ENCODE measurements at regions not wholly inside any gene's neighbourhood (a gene's known extent, or its start where the extent isn't known, plus 50 kb on each side); places are given as distances from the start of the nearest gene placed in this dataset.

DNA sequence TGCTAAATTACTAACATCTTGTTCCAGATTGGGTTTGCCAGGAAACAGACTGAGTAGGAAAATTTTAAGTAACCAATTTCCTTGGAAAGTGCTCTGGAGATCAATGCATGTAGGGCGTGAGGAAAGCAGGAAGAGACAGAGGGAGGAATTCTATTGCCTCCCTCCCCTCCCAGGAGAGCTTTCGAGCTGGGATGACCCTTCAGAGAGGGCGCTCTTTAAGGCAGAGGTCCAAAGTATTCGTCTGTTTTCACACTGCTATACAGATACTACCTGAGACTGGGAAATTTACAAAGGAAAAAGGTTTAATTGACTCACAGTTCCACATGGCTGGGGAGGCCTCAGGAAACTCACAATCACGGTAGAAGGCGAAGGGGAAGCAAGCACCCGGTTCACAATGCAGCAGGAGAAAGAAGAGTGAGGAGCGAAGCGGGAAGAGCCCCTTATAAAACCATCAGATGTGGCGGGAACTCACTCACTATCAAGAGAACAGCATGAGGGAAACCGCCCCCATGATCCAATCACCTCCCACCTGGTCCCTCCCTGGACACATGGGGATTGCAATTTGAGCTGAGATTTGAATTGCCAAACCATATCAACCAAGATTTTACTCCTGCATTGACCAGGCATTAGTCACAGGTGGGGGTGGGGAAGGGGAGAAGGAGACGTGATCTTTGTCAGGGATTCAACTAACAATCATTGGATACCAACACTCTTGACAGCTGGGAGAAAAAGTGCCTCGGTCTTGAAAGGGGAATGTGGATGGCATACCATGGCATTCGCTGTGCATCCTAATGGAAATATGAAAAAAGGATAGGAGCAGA lies 63.8 kb downstream of the SLITRK2 start:
- POLR2A ChIA-PET = no interaction called here
- WGBS (ENCODE audit: insufficient coverage) = no CpG with 5 or more reads among the region's 14 CpGs
- CTCF ChIA-PET = no interaction called here

DNA sequence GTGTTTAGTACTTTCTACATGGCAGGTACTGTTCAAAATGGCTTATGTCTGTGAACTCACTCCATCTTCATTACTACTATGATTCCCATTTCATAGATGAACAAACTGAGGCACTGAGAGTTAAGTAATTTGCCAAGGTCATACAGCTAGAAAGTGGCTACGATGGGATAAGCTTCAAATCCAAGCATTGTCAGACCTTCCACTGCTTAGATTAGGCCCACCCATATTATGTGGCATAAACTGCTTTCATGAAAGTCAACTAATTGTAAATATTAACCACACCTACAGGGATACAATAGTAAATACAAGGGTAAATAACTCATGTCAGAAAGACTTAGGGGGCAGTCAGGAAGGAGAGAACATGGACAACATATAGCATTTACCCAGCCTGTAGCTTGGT lies 68.8 kb downstream of the SLITRK2 start:
- Histone ChIP-seq H3K27ac (ENCODE audit: low read length) (no peak overlapping the region), H3K27me3 (replicated peaks in 1 of 2; ENCODE audit: control insufficient read depth in 2 of 2, extremely low read depth in 1 of 2, insufficient read depth in 2 of 2, low read length in 1 of 2) (no peaks in the 10 kb centered on the region), H3K36me3 (ENCODE audit: control insufficient read depth in 2 of 2, extremely low read depth in 1 of 2, insufficient read depth in 1 of 2, low read length in 1 of 2) (no peaks in the 10 kb centered on the region), H3K4me3 (ENCODE audit: control insufficient read depth in 1 of 2, extremely low read depth in 1 of 2, low read length in 1 of 2) (no peak overlapping the region), H3K9me3 (no peaks in the 10 kb centered on the region), H3K4me1 (ENCODE audit: control insufficient read depth in 1 of 2, extremely low read depth in 1 of 2, insufficient read depth in 2 of 2, low read length in 2 of 2) (no peaks in the 10 kb centered on the region)
- no peak overlapping the region for H3K27ac Mint-ChIP-seq
- POLR2A ChIA-PET = no interaction called here
- no peaks in the 10 kb centered on the region for H3K36me3 Mint-ChIP-seq
- WGBS (ENCODE audit: insufficient coverage) = no CpG with 5 or more reads among the region's 1 CpG
- peaks cover 3 to 7% (median 5%) of the 10 kb centered on the region in 3 donors for H3K9me3 Mint-ChIP-seq
- H3K27me3 Mint-ChIP-seq = peaks cover 0 to under 1% of the 10 kb centered on the region in 2 donors
- no peak for ATAC-seq (replicated peaks in 1 of 4)
- no peak for DNase-seq
- H3K4me3 Mint-ChIP-seq = no peak overlapping the region
- CTCF ChIA-PET = no interaction called here
- H3K4me1 Mint-ChIP-seq = no peaks in the 10 kb centered on the region

More for the DNA sequence above, 63.8 kb downstream of the SLITRK2 start:
- Histone ChIP-seq H3K27ac (ENCODE audit: low read length) (no peak overlapping the region), H3K27me3 (replicated peaks in 1 of 2; ENCODE audit: control insufficient read depth in 2 of 2, extremely low read depth in 1 of 2, insufficient read depth in 2 of 2, low read length in 1 of 2) (no peaks in the 10 kb centered on the region), H3K36me3 (ENCODE audit: control insufficient read depth in 2 of 2, extremely low read depth in 1 of 2, insufficient read depth in 1 of 2, low read length in 1 of 2) (no peaks in the 10 kb centered on the region), H3K4me1 (ENCODE audit: control insufficient read depth in 1 of 2, extremely low read depth in 1 of 2, insufficient read depth in 2 of 2, low read length in 2 of 2) (no peaks in the 10 kb centered on the region), H3K4me3 (ENCODE audit: control insufficient read depth in 1 of 2, extremely low read depth in 1 of 2, low read length in 1 of 2) (no peak overlapping the region), H3K9me3 (no peaks in the 10 kb centered on the region)
- no peaks in the 10 kb centered on the region for H3K36me3 Mint-ChIP-seq
- H3K4me1 Mint-ChIP-seq = no peaks in the 10 kb centered on the region
- peaks cover 0 to 8% of the 10 kb centered on the region in 2 donors for H3K27me3 Mint-ChIP-seq
- no peak overlapping the region for H3K27ac Mint-ChIP-seq
- no peak for ATAC-seq (replicated peaks in 1 of 4)
- no peak for DNase-seq
- no peak overlapping the region for H3K4me3 Mint-ChIP-seq
- H3K9me3 Mint-ChIP-seq = peaks cover 0 to 6% (median 1%) of the 10 kb centered on the region in 3 donors

DNA sequence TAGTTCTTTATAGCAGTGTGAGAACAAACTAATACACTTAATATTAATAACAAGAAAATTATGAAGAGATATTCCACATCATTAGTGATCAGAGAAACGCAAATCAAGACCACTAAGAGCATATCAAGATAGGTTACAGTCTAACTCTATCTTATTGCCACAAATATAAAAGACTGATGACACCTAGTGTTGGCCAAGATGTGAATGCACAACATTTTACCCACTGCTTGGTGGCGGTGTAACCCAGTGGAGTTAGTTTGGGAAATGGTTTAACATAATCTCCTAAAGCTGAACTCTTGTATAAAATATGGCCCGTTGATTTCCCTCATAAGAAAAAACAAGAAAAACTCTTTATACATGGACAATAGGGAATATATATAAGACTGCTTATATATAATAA lies 92.4 kb downstream of the SLITRK2 start:
- H3K4me1 Mint-ChIP-seq = no peaks in the 10 kb centered on the region
- ChIA-PET POLR2A (no interaction called here), CTCF (no interaction called here)
- H3K36me3 Mint-ChIP-seq = no peaks in the 10 kb centered on the region
- no peak overlapping the region for H3K27ac Mint-ChIP-seq
- no peak overlapping the region for H3K4me3 ChIP-seq (ENCODE audit: control insufficient read depth in 1 of 2, extremely low read depth in 1 of 2, low read length in 1 of 2)
- no CpG with 5 or more reads among the region's 3 CpGs for WGBS (ENCODE audit: insufficient coverage)
- DNase-seq (no peak), ATAC-seq (replicated peaks in 1 of 4) (no peak)
- peaks cover 2 to 5% (median 3%) of the 10 kb centered on the region in 3 donors for H3K9me3 Mint-ChIP-seq
- H3K27me3 Mint-ChIP-seq = no peaks in the 10 kb centered on the region
- no peaks in the 10 kb centered on the region for H3K27me3 ChIP-seq (replicated peaks in 1 of 2; ENCODE audit: control insufficient read depth in 2 of 2, extremely low read depth in 1 of 2, insufficient read depth in 2 of 2, low read length in 1 of 2)
- no peaks in the 10 kb centered on the region for H3K36me3 ChIP-seq (ENCODE audit: control insufficient read depth in 2 of 2, extremely low read depth in 1 of 2, insufficient read depth in 1 of 2, low read length in 1 of 2)
- no peak overlapping the region for H3K4me3 Mint-ChIP-seq
- H3K27ac ChIP-seq (ENCODE audit: low read length) = no peak overlapping the region
- no peaks in the 10 kb centered on the region for H3K9me3 ChIP-seq
- H3K4me1 ChIP-seq (ENCODE audit: control insufficient read depth in 1 of 2, extremely low read depth in 1 of 2, insufficient read depth in 2 of 2, low read length in 2 of 2) = no peaks in the 10 kb centered on the region

DNA sequence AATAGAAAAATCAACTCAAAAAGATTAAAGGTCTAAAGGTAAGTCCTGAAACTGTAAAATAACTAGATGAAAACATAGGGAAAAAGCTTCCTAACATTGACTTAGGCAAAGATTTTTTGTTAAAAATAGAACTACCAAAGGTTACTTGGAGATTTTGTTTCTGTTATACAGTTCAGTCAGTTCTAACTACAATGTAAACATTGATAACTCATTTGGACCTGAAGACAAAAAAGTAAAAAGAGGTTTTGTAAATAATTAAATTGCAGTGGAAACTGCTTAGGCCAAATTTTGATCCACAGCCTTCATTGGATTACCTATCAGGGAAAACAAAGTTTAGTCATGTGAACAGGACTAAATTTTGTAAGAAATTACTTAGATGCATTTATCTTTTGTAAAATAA lies 101.8 kb downstream of the SLITRK2 start:
- Mint-ChIP-seq H3K36me3 (no peaks in the 10 kb centered on the region), H3K4me3 (no peak overlapping the region), H3K27ac (no peak overlapping the region), H3K4me1 (no peaks in the 10 kb centered on the region), H3K9me3 (peaks cover 0 to 3% (median 1%) of the 10 kb centered on the region in 3 donors), H3K27me3 (no peaks in the 10 kb centered on the region)
- POLR2A ChIA-PET = no interaction called here
- no peaks in the 10 kb centered on the region for H3K9me3 ChIP-seq
- no peak for DNase-seq
- H3K27me3 ChIP-seq (replicated peaks in 1 of 2; ENCODE audit: control insufficient read depth in 2 of 2, extremely low read depth in 1 of 2, insufficient read depth in 2 of 2, low read length in 1 of 2) = no peaks in the 10 kb centered on the region
- H3K36me3 ChIP-seq (ENCODE audit: control insufficient read depth in 2 of 2, extremely low read depth in 1 of 2, insufficient read depth in 1 of 2, low read length in 1 of 2) = no peaks in the 10 kb centered on the region
- H3K4me3 ChIP-seq (ENCODE audit: control insufficient read depth in 1 of 2, extremely low read depth in 1 of 2, low read length in 1 of 2) = no peak overlapping the region
- CTCF ChIA-PET = no interaction called here
- ATAC-seq (replicated peaks in 1 of 4) = no peak
- no peak overlapping the region for H3K27ac ChIP-seq (ENCODE audit: low read length)
- no peaks in the 10 kb centered on the region for H3K4me1 ChIP-seq (ENCODE audit: control insufficient read depth in 1 of 2, extremely low read depth in 1 of 2, insufficient read depth in 2 of 2, low read length in 2 of 2)

DNA sequence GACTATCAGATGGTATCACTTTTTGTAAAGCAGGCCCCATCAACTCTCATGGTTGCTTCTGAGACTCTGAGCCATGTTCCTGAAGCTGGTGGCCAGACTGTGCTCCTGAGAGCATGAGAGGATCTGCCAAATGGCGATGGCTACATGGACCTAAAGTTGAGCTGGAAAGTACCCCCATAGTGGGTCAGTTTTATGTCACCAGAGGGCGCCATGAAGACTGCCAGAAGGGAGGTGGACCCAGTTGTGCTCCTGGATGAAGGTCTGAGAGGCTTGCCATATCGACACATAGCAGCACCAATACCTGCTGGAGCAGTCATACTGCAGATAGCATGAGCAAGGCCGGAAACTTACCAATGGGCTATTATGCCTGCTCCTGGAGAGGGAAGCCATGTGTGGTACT lies 105.7 kb downstream of the SLITRK2 start:
- Histone ChIP-seq H3K9me3 (no peaks in the 10 kb centered on the region), H3K27me3 (replicated peaks in 1 of 2; ENCODE audit: control insufficient read depth in 2 of 2, extremely low read depth in 1 of 2, insufficient read depth in 2 of 2, low read length in 1 of 2) (no peaks in the 10 kb centered on the region), H3K4me1 (ENCODE audit: control insufficient read depth in 1 of 2, extremely low read depth in 1 of 2, insufficient read depth in 2 of 2, low read length in 2 of 2) (no peaks in the 10 kb centered on the region), H3K27ac (ENCODE audit: low read length) (no peak overlapping the region), H3K36me3 (ENCODE audit: control insufficient read depth in 2 of 2, extremely low read depth in 1 of 2, insufficient read depth in 1 of 2, low read length in 1 of 2) (no peaks in the 10 kb centered on the region), H3K4me3 (ENCODE audit: control insufficient read depth in 1 of 2, extremely low read depth in 1 of 2, low read length in 1 of 2) (no peak overlapping the region)
- DNase-seq (no peak), ATAC-seq (replicated peaks in 1 of 4) (no peak)
- no peaks in the 10 kb centered on the region for H3K4me1 Mint-ChIP-seq
- POLR2A ChIA-PET = no interaction called here
- H3K4me3 Mint-ChIP-seq = no peak overlapping the region
- peaks cover 1 to 4% (median 3%) of the 10 kb centered on the region in 3 donors for H3K9me3 Mint-ChIP-seq
- no peaks in the 10 kb centered on the region for H3K27me3 Mint-ChIP-seq
- CTCF ChIA-PET = no interaction called here
- H3K27ac Mint-ChIP-seq = no peak overlapping the region
- WGBS (ENCODE audit: insufficient coverage) = no CpG with 5 or more reads among the region's 4 CpGs
- no peaks in the 10 kb centered on the region for H3K36me3 Mint-ChIP-seq

DNA sequence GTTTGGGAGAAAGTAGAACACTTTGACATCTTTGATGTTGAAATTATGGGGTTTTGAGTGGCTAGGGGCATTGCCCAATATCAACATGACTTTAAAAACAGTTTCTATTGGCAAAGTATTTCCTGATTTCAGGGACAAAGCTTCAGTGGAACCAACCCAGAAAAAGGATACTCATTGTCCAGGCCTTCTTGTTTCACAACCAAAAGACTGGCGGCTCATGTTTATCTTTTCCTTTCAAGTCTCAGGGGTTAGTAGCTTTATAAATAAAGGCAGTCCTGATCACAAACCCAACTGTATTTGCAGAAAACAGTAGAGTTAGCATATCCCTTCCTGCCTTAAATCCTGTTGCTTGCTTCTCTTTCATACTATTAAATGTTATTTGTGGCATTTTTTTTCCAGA lies 119.1 kb downstream of the SLITRK2 start:
- ATAC-seq (replicated peaks in 1 of 4) = no peak
- no peak overlapping the region for H3K4me3 Mint-ChIP-seq
- Histone ChIP-seq H3K36me3 (ENCODE audit: control insufficient read depth in 2 of 2, extremely low read depth in 1 of 2, insufficient read depth in 1 of 2, low read length in 1 of 2) (no peaks in the 10 kb centered on the region), H3K4me3 (ENCODE audit: control insufficient read depth in 1 of 2, extremely low read depth in 1 of 2, low read length in 1 of 2) (no peak overlapping the region), H3K4me1 (ENCODE audit: control insufficient read depth in 1 of 2, extremely low read depth in 1 of 2, insufficient read depth in 2 of 2, low read length in 2 of 2) (no peaks in the 10 kb centered on the region), H3K27ac (ENCODE audit: low read length) (no peak overlapping the region), H3K27me3 (replicated peaks in 1 of 2; ENCODE audit: control insufficient read depth in 2 of 2, extremely low read depth in 1 of 2, insufficient read depth in 2 of 2, low read length in 1 of 2) (no peaks in the 10 kb centered on the region), H3K9me3 (no peaks in the 10 kb centered on the region)
- CTCF ChIA-PET = no interaction called here
- H3K27ac Mint-ChIP-seq = no peak overlapping the region
- no peaks in the 10 kb centered on the region for H3K4me1 Mint-ChIP-seq
- peaks cover 0 to 12% (median 0%) of the 10 kb centered on the region in 3 donors for H3K9me3 Mint-ChIP-seq
- POLR2A ChIA-PET = no interaction called here
- peaks cover 0 to 3% of the 10 kb centered on the region in 2 donors for H3K27me3 Mint-ChIP-seq
- no CpG with 5 or more reads among the region's 1 CpG for WGBS (ENCODE audit: insufficient coverage)
- H3K36me3 Mint-ChIP-seq = no peaks in the 10 kb centered on the region
- no peak for DNase-seq

DNA sequence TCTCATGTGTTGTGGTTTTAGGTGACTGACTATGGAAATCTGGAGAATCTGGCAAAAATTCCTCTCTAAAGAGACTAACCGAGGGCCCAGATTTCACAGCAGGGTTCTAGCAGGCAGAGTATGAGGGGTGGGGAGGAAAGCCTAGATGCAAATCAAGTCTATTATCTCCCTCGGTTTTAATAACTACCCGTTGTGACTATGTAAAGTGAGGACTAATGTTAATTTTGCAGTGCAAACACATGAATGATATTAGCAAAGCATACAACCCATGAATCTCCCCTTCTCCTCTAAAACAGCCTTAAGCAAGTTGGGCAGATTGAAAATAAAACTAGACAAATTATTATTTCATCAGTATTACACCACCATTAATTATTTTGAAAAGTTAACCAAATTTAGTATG lies 131.4 kb downstream of the SLITRK2 start:
- no peak overlapping the region for H3K27ac Mint-ChIP-seq
- H3K9me3 Mint-ChIP-seq = peaks cover 0 to 3% (median 3%) of the 10 kb centered on the region in 3 donors
- Histone ChIP-seq H3K27ac (ENCODE audit: low read length) (no peak overlapping the region), H3K4me1 (ENCODE audit: control insufficient read depth in 1 of 2, extremely low read depth in 1 of 2, insufficient read depth in 2 of 2, low read length in 2 of 2) (no peaks in the 10 kb centered on the region), H3K4me3 (ENCODE audit: control insufficient read depth in 1 of 2, extremely low read depth in 1 of 2, low read length in 1 of 2) (no peak overlapping the region), H3K27me3 (replicated peaks in 1 of 2; ENCODE audit: control insufficient read depth in 2 of 2, extremely low read depth in 1 of 2, insufficient read depth in 2 of 2, low read length in 1 of 2) (no peaks in the 10 kb centered on the region), H3K9me3 (peaks cover 3% of the 10 kb centered on the region), H3K36me3 (ENCODE audit: control insufficient read depth in 2 of 2, extremely low read depth in 1 of 2, insufficient read depth in 1 of 2, low read length in 1 of 2) (no peaks in the 10 kb centered on the region)
- ChIA-PET POLR2A (no interaction called here), CTCF (no interaction called here)
- ATAC-seq (replicated peaks in 1 of 4) = no peak
- no peaks in the 10 kb centered on the region for H3K36me3 Mint-ChIP-seq
- no CpG with 5 or more reads among the region's 3 CpGs for WGBS (ENCODE audit: insufficient coverage)
- no peaks in the 10 kb centered on the region for H3K4me1 Mint-ChIP-seq
- no peak overlapping the region for H3K4me3 Mint-ChIP-seq
- DNase-seq = no peak
- no peaks in the 10 kb centered on the region for H3K27me3 Mint-ChIP-seq

Measured in T-cell (primary cell).